AG04449 (cell line): ENCODE measurements at regions not wholly inside any gene's neighbourhood (a gene's known extent, or its start where the extent isn't known, plus 50 kb on each side); places are given as distances from the start of the nearest gene placed in this dataset.
A peak's percentile ranks its signal among the peaks of the same experiment; 100 is the strongest.

Experiments used
- CTCF ChIA-PET: fragments of 350-600 bp; formaldehyde crosslinking; extraction: SDS; loops from one replicate; lab custom pipeline; 2021; ENCODE audit warnings: antibody characterized with exemption; lab: Yijun Ruan, JAX
- POLR2A ChIA-PET: fragments of 400-600, 350-600 bp; formaldehyde crosslinking; extraction: SDS; loops from one replicate; lab custom pipeline; 2020; ENCODE audit warnings: antibody characterized with exemption, inconsistent platforms; lab: Yijun Ruan, JAX
- DNase-seq: peaks from one replicate; pipeline ENCODE4 v3.0.0-alpha.2; 2010; ENCODE audit warnings: low read depth, low spot score
- H3K4me3 ChIP-seq: 2 replicates; pipeline ENCODE4 v1.5.1; 2011; ENCODE audit warnings: low read depth, mild to moderate bottlenecking, control low read depth, low read length
- CTCF ChIP-seq: IDR thresholded peaks from one replicate; pipeline ENCODE4 v1.5.1; 2011; ENCODE audit warnings: mild to moderate bottlenecking, moderate library complexity, low read length, control low read depth, inconsistent platforms; ENCODE audit not compliant: insufficient read depth; ENCODE audit errors: missing control alignments

GRCh38 chr6:105902401-105903031 lies 183.6 kb upstream of the PRDM1 start:
- no peak for DNase-seq
- CTCF ChIA-PET = interaction anchor here (0.7 to 1.0 kb wide), 2 partner anchors 11 to 23 kb away, joined by 3 read pairs; no protein-coding TSS in a partner anchor

GRCh38 chr6:105901583-105901982 lies 184.6 kb upstream of the PRDM1 start:
- H3K4me3 ChIP-seq = no peak overlapping the region
- ChIA-PET CTCF (interaction anchor here (1.0 to 1.4 kb wide), 2 partner anchors 12 to 184 kb away, joined by 3 to 4 read pairs; partner anchors contain the start of gene PRDM1), POLR2A (no interaction called here)
- DNase-seq = no peak
- TF ChIP-seq CTCF = no peak

More at GRCh38 chr6:105902401-105903031, 183.6 kb upstream of the PRDM1 start:
- POLR2A ChIA-PET = no interaction called here
- H3K4me3 ChIP-seq = no peak overlapping the region
- no peak for TF ChIP-seq CTCF

- DNase-seq = peak; percentile 62
- ChIA-PET CTCF (interaction anchor here (1.3 to 1.5 kb wide), 3 partner anchors 16 to 323 kb away, joined by 4 to 5 read pairs (median 5); partner anchors contain the start of gene PRDM1), POLR2A (interaction anchor here (1.3 kb wide), 1 partner anchor 90 kb away, joined by 3 read pairs; no protein-coding TSS in a partner anchor)
- H3K4me3 ChIP-seq = no peak overlapping the region
- TF ChIP-seq CTCF = no peak
Measured at GRCh38 chr6:105900125-105900937, 185.8 kb upstream of the PRDM1 start.

- ChIA-PET POLR2A (no interaction called here), CTCF (no interaction called here)
- DNase-seq = peak; percentile 46
- no peak for TF ChIP-seq CTCF
- H3K4me3 ChIP-seq = no peak overlapping the region
Measured at GRCh38 chr6:105898286-105898685, 187.8 kb upstream of the PRDM1 start.

GRCh38 chr6:105897131-105897530 lies 189.0 kb upstream of the PRDM1 start:
- no peak overlapping the region for H3K4me3 ChIP-seq
- POLR2A ChIA-PET = no interaction called here
- no peak for TF ChIP-seq CTCF
- CTCF ChIA-PET = no interaction called here
- no peak for DNase-seq

- POLR2A ChIA-PET = no interaction called here
- no peak for TF ChIP-seq CTCF
Measured at GRCh38 chr6:105896821-105897095, 189.4 kb upstream of the PRDM1 start.

More at GRCh38 chr6:105896821-105897095, 189.4 kb upstream of the PRDM1 start:
- CTCF ChIA-PET = no interaction called here
- no peak overlapping the region for H3K4me3 ChIP-seq
- DNase-seq = no peak
